ENCODE measurements at regions not wholly inside any gene's neighbourhood (a gene's known extent, or its start where the extent isn't known, plus 50 kb on each side); places are given as distances from the start of the nearest gene placed in this dataset.

- Histone ChIP-seq H3K9me3 (peaks cover 7% of the 10 kb centered on the region; the same call in 1 of the 2 replicates), H3K4me1 (no peaks in the 10 kb centered on the region), H3K36me3 (ENCODE audit: control insufficient read depth, insufficient read depth, low read length) (no peaks in the 10 kb centered on the region), H3K4me3 (ENCODE audit: low read depth, low read length) (no peak overlapping the region), H3K27me3 (replicated peaks; ENCODE audit: control insufficient read depth, insufficient read depth, low read length) (no peaks in the 10 kb centered on the region; the same call in 1 of the 2 replicates)
- no peaks in the 10 kb centered on the region for H3K4me1 Mint-ChIP-seq (ENCODE audit: low read depth, unreplicated experiment)
- H3K4me3 Mint-ChIP-seq (ENCODE audit: unreplicated experiment), result peak overlapping the region; percentile 8
- intact Hi-C loops (cut with micrococcal nuclease; ENCODE audit: unreplicated experiment), result no loop called here
- BruUV-seq (replicated peaks), result no TSS peak
- H3K27me3 Mint-ChIP-seq (ENCODE audit: insufficient read depth, unreplicated experiment), result peaks cover 6% of the 10 kb centered on the region
- H3K36me3 Mint-ChIP-seq (ENCODE audit: insufficient read depth, unreplicated experiment), result no peaks in the 10 kb centered on the region
- ChIA-PET POLR2A (no interaction called here), CTCF (no interaction called here)
- H3K9me3 Mint-ChIP-seq (ENCODE audit: unreplicated experiment), result peaks cover 12% of the 10 kb centered on the region
- TF ChIP-seq CTCF (IDR thresholded peaks at IDR 0.05; ENCODE audit: insufficient read depth in 1 of 2, low read depth in 1 of 2, low read length in 1 of 2, severe bottlenecking in 1 of 2, unreplicated experiment in 1 of 2), result no peak
- DNase-seq, result no peak
- H3K27ac Mint-ChIP-seq (ENCODE audit: unreplicated experiment), result no peak overlapping the region
These were observed 513.2 kb downstream of the RNF144A start for GRCh38 chr2:7430421-7430868.

GRCh38 chr2:7430869-7431641 is 513.8 kb downstream of the RNF144A start:
- Mint-ChIP-seq H3K4me1 (ENCODE audit: low read depth, unreplicated experiment) (no peaks in the 10 kb centered on the region), H3K9me3 (ENCODE audit: unreplicated experiment) (peaks cover 12% of the 10 kb centered on the region), H3K27ac (ENCODE audit: unreplicated experiment) (no peak overlapping the region), H3K27me3 (ENCODE audit: insufficient read depth, unreplicated experiment) (peaks cover 6% of the 10 kb centered on the region), H3K36me3 (ENCODE audit: insufficient read depth, unreplicated experiment) (no peaks in the 10 kb centered on the region), H3K4me3 (ENCODE audit: unreplicated experiment) (peak overlapping the region; percentile 55)
- H3K27me3 ChIP-seq (replicated peaks; ENCODE audit: control insufficient read depth, insufficient read depth, low read length), result no peaks in the 10 kb centered on the region; the same call in 1 of the 2 replicates
- H3K4me1 ChIP-seq, result no peaks in the 10 kb centered on the region
- no peaks in the 10 kb centered on the region for H3K36me3 ChIP-seq (ENCODE audit: control insufficient read depth, insufficient read depth, low read length)
- BruUV-seq (replicated peaks), result no TSS peak
- ChIA-PET CTCF (no interaction called here), POLR2A (no interaction called here)
- peaks cover 7% of the 10 kb centered on the region; the same call in 1 of the 2 replicates for H3K9me3 ChIP-seq
- peak; percentile 23 to 53 for DNase-seq
- peak overlapping the region; percentile 20 for H3K4me3 ChIP-seq (ENCODE audit: low read depth, low read length)
- TF ChIP-seq CTCF (IDR thresholded peaks at IDR 0.05; ENCODE audit: insufficient read depth in 1 of 2, low read depth in 1 of 2, low read length in 1 of 2, severe bottlenecking in 1 of 2, unreplicated experiment in 1 of 2), result no peak
- intact Hi-C loops (cut with micrococcal nuclease; ENCODE audit: unreplicated experiment), result no loop called here

GRCh38 chr2:7432436-7432835 is 515.2 kb downstream of the RNF144A start:
- peaks cover 6% of the 10 kb centered on the region for H3K27me3 Mint-ChIP-seq (ENCODE audit: insufficient read depth, unreplicated experiment)
- no peak for TF ChIP-seq CTCF (IDR thresholded peaks at IDR 0.05; ENCODE audit: insufficient read depth in 1 of 2, low read depth in 1 of 2, low read length in 1 of 2, severe bottlenecking in 1 of 2, unreplicated experiment in 1 of 2)
- H3K4me3 ChIP-seq (ENCODE audit: low read depth, low read length), result no peak overlapping the region
- H3K4me3 Mint-ChIP-seq (ENCODE audit: unreplicated experiment), result no peak overlapping the region
- ChIA-PET CTCF (no interaction called here), POLR2A (no interaction called here)
- no peaks in the 10 kb centered on the region for H3K4me1 ChIP-seq
- no peak overlapping the region for H3K27ac Mint-ChIP-seq (ENCODE audit: unreplicated experiment)
- H3K27me3 ChIP-seq (replicated peaks; ENCODE audit: control insufficient read depth, insufficient read depth, low read length), result no peaks in the 10 kb centered on the region; the same call in 1 of the 2 replicates
- no peaks in the 10 kb centered on the region for H3K36me3 ChIP-seq (ENCODE audit: control insufficient read depth, insufficient read depth, low read length)
- peaks cover 12% of the 10 kb centered on the region for H3K9me3 Mint-ChIP-seq (ENCODE audit: unreplicated experiment)
- no TSS peak for BruUV-seq (replicated peaks)
- H3K4me1 Mint-ChIP-seq (ENCODE audit: low read depth, unreplicated experiment), result no peaks in the 10 kb centered on the region
- no peak for DNase-seq
- no peaks in the 10 kb centered on the region for H3K36me3 Mint-ChIP-seq (ENCODE audit: insufficient read depth, unreplicated experiment)
- intact Hi-C loops (cut with micrococcal nuclease; ENCODE audit: unreplicated experiment), result no loop called here
- H3K9me3 ChIP-seq, result peaks cover 7% of the 10 kb centered on the region; the same call in 1 of the 2 replicates

Data from Caco-2 (cell line).